ENCODE measurements at regions not wholly inside any gene's neighbourhood (a gene's known extent, or its start where the extent isn't known, plus 50 kb on each side); places are given as distances from the start of the nearest gene placed in this dataset.

DNA sequence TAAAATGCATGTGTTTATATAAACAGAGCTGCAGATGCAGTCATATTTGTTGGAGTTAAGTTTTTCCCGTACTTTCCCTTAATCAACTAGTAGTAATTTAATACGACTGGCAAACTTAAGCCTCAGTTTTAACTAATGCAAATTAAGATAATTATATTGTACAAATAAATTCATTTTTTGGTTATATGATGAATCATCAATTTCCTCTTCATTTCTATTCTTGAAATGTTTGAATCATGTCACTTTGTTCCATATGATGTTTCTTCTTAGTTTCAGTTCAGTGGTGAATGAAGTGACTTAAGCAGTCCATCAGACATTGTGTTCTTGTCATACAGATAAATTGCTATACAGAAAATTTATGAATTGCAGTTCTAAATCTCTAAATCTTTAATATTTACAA is 1361.2 kb upstream of the EPHA6 start:
- TF ChIP-seq POLR2A (IDR thresholded peaks at IDR 0.05) = no peak
- TF ChIP-seq, protein P1, sequence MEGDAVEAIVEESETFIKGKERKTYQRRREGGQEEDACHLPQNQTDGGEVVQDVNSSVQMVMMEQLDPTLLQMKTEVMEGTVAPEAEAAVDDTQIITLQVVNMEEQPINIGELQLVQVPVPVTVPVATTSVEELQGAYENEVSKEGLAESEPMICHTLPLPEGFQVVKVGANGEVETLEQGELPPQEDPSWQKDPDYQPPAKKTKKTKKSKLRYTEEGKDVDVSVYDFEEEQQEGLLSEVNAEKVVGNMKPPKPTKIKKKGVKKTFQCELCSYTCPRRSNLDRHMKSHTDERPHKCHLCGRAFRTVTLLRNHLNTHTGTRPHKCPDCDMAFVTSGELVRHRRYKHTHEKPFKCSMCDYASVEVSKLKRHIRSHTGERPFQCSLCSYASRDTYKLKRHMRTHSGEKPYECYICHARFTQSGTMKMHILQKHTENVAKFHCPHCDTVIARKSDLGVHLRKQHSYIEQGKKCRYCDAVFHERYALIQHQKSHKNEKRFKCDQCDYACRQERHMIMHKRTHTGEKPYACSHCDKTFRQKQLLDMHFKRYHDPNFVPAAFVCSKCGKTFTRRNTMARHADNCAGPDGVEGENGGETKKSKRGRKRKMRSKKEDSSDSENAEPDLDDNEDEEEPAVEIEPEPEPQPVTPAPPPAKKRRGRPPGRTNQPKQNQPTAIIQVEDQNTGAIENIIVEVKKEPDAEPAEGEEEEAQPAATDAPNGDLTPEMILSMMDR (IDR thresholded peaks at IDR 0.05) = no peak
